ENCODE measurements at regions not wholly inside any gene's neighbourhood (a gene's known extent, or its start where the extent isn't known, plus 50 kb on each side); places are given as distances from the start of the nearest gene placed in this dataset.

- POLR2A ChIA-PET (ENCODE audit: unreplicated experiment) = no interaction called here
- no peak overlapping the region for H4K8ac ChIP-seq (ENCODE audit: low read depth in 2 of 2, low read length in 2 of 2)
- intact Hi-C loops (cut with micrococcal nuclease) = loop anchor here (10.0 kb wide), 2 partner anchors 749 to 939 kb away; no protein-coding TSS in a partner anchor
Observed at GRCh38 chr16:66273644-66274334, 92.7 kb upstream of the CDH5 start.

More at GRCh38 chr16:66273644-66274334, 92.7 kb upstream of the CDH5 start:
- ATAC-seq (ENCODE audit: low read depth) (no peak), DNase-seq (peak; percentile 54)
- TF ChIP-seq CHD1 (IDR thresholded peaks at IDR 0.05; ENCODE audit: low read depth, low read length) = no peak
- no peak for TF ChIP-seq BHLHE40 (IDR thresholded peaks at IDR 0.05; ENCODE audit: low read depth, low read length)
- 0 out of 2 replicates have a peak, but pooled peaks have one; percentile 13 for TF ChIP-seq SMC3 (IDR thresholded peaks at IDR 0.05; ENCODE audit: low read depth, low read length)
- TF ChIP-seq RAD21 (IDR thresholded peaks at IDR 0.05; ENCODE audit: low read length) = peak; percentile 56
- TF ChIP-seq CTCF (conservative IDR thresholded peaks at IDR 0.05; ENCODE audit: low read depth, low read length) = peak; percentile 41
- no peak for TF ChIP-seq CEBPB (IDR thresholded peaks at IDR 0.05; ENCODE audit: low read depth, low read length)
- H3K4me2 ChIP-seq (ENCODE audit: low read depth, low read length) = no peak overlapping the region
- BruUV-seq (replicated peaks) = no TSS peak
- no peak overlapping the region for H3K18ac ChIP-seq (ENCODE audit: low read depth, low read length)
- H2BK20ac ChIP-seq (ENCODE audit: low read depth, low read length) = peak overlapping the region; percentile 62
- no peak overlapping the region for H3K27ac ChIP-seq (ENCODE audit: insufficient read depth, low read length)
- no peak overlapping the region for H4K5ac ChIP-seq (ENCODE audit: low read depth, low read length)
- peaks cover 4% of the 10 kb centered on the region; the same call in 1 of the 2 replicates for H3K9me1 ChIP-seq (ENCODE audit: insufficient read depth, low read length)
- H2BK15ac ChIP-seq (ENCODE audit: low read depth, low read length) = peak overlapping the region; percentile 4; the same call in 1 of the 3 replicates
- H3K4me1 ChIP-seq (ENCODE audit: control insufficient read depth, insufficient read depth, low read length) = peaks cover 5% of the 10 kb centered on the region
- no peaks in the 10 kb centered on the region for H3K79me1 ChIP-seq (ENCODE audit: low read depth in 1 of 2, low read length in 2 of 2)
- H3K23ac ChIP-seq (ENCODE audit: low read depth, low read length) = no peak overlapping the region
- no peaks in the 10 kb centered on the region for H4K20me1 ChIP-seq (ENCODE audit: insufficient read depth, low read length)
- H2BK5ac ChIP-seq (ENCODE audit: low read depth, low read length, poor library complexity, severe bottlenecking) = no peak overlapping the region
- H3K36me3 ChIP-seq (ENCODE audit: control insufficient read depth, insufficient read depth, low read length) = no peaks in the 10 kb centered on the region
- H2AFZ ChIP-seq (replicated peaks; ENCODE audit: low read length, poor library complexity) = no peak overlapping the region
- dilution Hi-C loops (cut with HindIII; ENCODE audit: low sequenced_read_pairs, unreplicated experiment) = no loop called here
- no peak overlapping the region for H3K4me3 ChIP-seq (ENCODE audit: insufficient read depth, low read depth, low read length)
- H3K9ac ChIP-seq (ENCODE audit: low read depth, low read length) = no peak overlapping the region
- H4K91ac ChIP-seq (ENCODE audit: insufficient read depth, low read depth, low read length) = no peak overlapping the region
- peak overlapping the region; percentile 47; the same call in 1 of the 2 replicates for H3K4ac ChIP-seq (ENCODE audit: low read depth, low read length)
- in situ Hi-C loops (cut with MboI; ENCODE audit: low sequenced_read_pairs) = loop anchor here (5.0 kb wide), 1 partner anchor 1151 kb away; the partner anchor contains the start of gene CDH11
- no peak overlapping the region for H2AK9ac ChIP-seq (replicated peaks; ENCODE audit: low read depth, low read length, poor library complexity)
- peak overlapping the region; percentile 32 for H2BK120ac ChIP-seq (ENCODE audit: low read depth, low read length)
- H3K27me3 ChIP-seq (ENCODE audit: control insufficient read depth, insufficient read depth, low read length) = no peaks in the 10 kb centered on the region
- CTCF ChIA-PET = interaction anchor here (0.5 to 0.9 kb wide), 2 partner anchors 1153 to 1181 kb away, joined by 3 read pairs; no protein-coding TSS in a partner anchor
- no CpG with 5 or more reads among the region's 8 CpGs for WGBS, 2 experiments (ENCODE audit: extremely low coverage in 2 of 2, insufficient read length in 1 of 2)
- H3K9me3 ChIP-seq (ENCODE audit: control insufficient read depth, insufficient read depth, low read length) = no peaks in the 10 kb centered on the region; the same call in 1 of the 2 replicates
- peak overlapping the region; percentile 87 for H2AK5ac ChIP-seq (ENCODE audit: low read depth, low read length)
- 0 out of 2 replicates have a peak overlapping the region, but pooled peaks have one; percentile 14 for H3K14ac ChIP-seq (replicated peaks; ENCODE audit: low read depth, low read length)
- no peak overlapping the region for H3K56ac ChIP-seq (ENCODE audit: extremely low read depth, insufficient read depth, low read length)
